Suprapubic skin (tissue), 3 donors: ENCODE measurements at regions not wholly inside any gene's neighbourhood (a gene's known extent, or its start where the extent isn't known, plus 50 kb on each side); places are given as distances from the start of the nearest gene placed in this dataset.

Source experiments
- CTCF ChIP-seq, 2 donors: fragments of 200-600 bp in 1 of 2; fragments of 450-650 bp in 1 of 2; sonication (generic) in 1 of 2; IDR thresholded peaks; one replicate each; pipeline ENCODE4 v1.5.1; 2016 to 2019; ENCODE audit warnings: antibody characterized with exemption in 2 of 2, mild to moderate bottlenecking in 1 of 2, moderate library complexity in 1 of 2
- POLR2AphosphoS5 ChIP-seq, 3 donors: sonication (generic); formaldehyde crosslinking; IDR thresholded peaks; one replicate each; pipeline ENCODE4 v1.6.1; 2017; ENCODE audit warnings: antibody characterized with exemption in 3 of 3

- no peak for TF ChIP-seq POLR2AphosphoS5 (IDR thresholded peaks at IDR 0.05)
- TF ChIP-seq CTCF (IDR thresholded peaks at IDR 0.05), result no peak
These were observed 73.2 kb upstream of the PDK4 start for GRCh38 chr7:95669513-95669912.
